Neural cell (in vitro differentiated cells): ENCODE measurements at regions not wholly inside any gene's neighbourhood (a gene's known extent, or its start where the extent isn't known, plus 50 kb on each side); places are given as distances from the start of the nearest gene placed in this dataset.

Source experiments
- CTCF ChIP-seq: fragments of 450-650 bp; IDR thresholded peaks from 2 replicates; pipeline ENCODE4 v1.5.1; 2014; ENCODE audit warnings: antibody characterized with exemption, mild to moderate bottlenecking, moderate library complexity; ENCODE audit not compliant: poor library complexity, severe bottlenecking
- EP300 ChIP-seq: fragments of 450-650 bp; conservative IDR thresholded peaks from 2 replicates; pipeline ENCODE4 v1.6.1; 2014; ENCODE audit warnings: antibody characterized with exemption, mild to moderate bottlenecking, moderate library complexity; ENCODE audit not compliant: poor library complexity, severe bottlenecking
- EZH2 ChIP-seq: fragments of 200-600, 300-800 bp; shearing (Covaris generic), sonication (generic); IDR thresholded peaks from 2 replicates; pipeline ENCODE4 v1.6.1; 2014; ENCODE audit warnings: antibody characterized with exemption, low read length, borderline replicate concordance, mild to moderate bottlenecking; ENCODE audit not compliant: insufficient read depth, poor library complexity, severe bottlenecking
- MXI1 ChIP-seq: fragments of 450-650 bp; conservative IDR thresholded peaks from 2 replicates; pipeline ENCODE4 v1.6.1; 2014; ENCODE audit warnings: antibody characterized with exemption, mild to moderate bottlenecking; ENCODE audit not compliant: poor library complexity, severe bottlenecking
- POLR2AphosphoS5 ChIP-seq: IDR thresholded peaks from 2 replicates; pipeline ENCODE4 v1.6.1; 2012
- REST ChIP-seq: IDR thresholded peaks from 2 replicates; pipeline ENCODE4 v1.6.1; 2012; ENCODE audit warnings: borderline replicate concordance
- SMC3 ChIP-seq: fragments of 450-650 bp; conservative IDR thresholded peaks from 2 replicates; pipeline ENCODE4 v1.6.1; 2014; ENCODE audit warnings: antibody characterized with exemption, mild to moderate bottlenecking, moderate library complexity; ENCODE audit not compliant: poor library complexity

GRCh38 chr12:77679686-77680085 lies 151.0 kb upstream of the NAV3 start:
- no peak for TF ChIP-seq CTCF
- no peak for TF ChIP-seq SMC3
- no peak for TF ChIP-seq EP300
- no peak for TF ChIP-seq POLR2AphosphoS5
- TF ChIP-seq EZH2, result no peak
- TF ChIP-seq REST, result no peak
- no peak for TF ChIP-seq MXI1
